Heart left ventricle (tissue), 16 donors: ENCODE measurements at regions not wholly inside any gene's neighbourhood (a gene's known extent, or its start where the extent isn't known, plus 50 kb on each side); places are given as distances from the start of the nearest gene placed in this dataset.
A peak's percentile ranks its signal among the peaks of the same experiment; 100 is the strongest.

Source experiments
- ATAC-seq, 4 donors: fragments of 200-7000 bp; cut with Tn5 transposase; one replicate each; pipeline ENCODE4 v1.9.1; 2020 to 2022; ENCODE audit warnings: moderate library complexity in 4 of 4, mild to moderate bottlenecking in 3 of 4, moderate number of reproducible peaks in 1 of 4
- DNase-seq, 5 donors: peaks; one replicate each; pipeline ENCODE4 v3.0.0-alpha.2; 2020
- H3K27ac ChIP-seq, 12 donors: fragments of 200-600 bp; sonication (generic) in 4 of 12; one replicate each; pipeline versions ENCODE4 v1.5.0 to v1.8.0; 2016 to 2022; ENCODE audit warnings: mild to moderate bottlenecking in 2 of 12
- H3K27me3 ChIP-seq, 9 donors: fragments of 200-600 bp; sonication (generic) in 2 of 9; one replicate each; pipeline versions ENCODE4 v1.5.1 to v1.8.0; 2016 to 2022; ENCODE audit warnings: mild to moderate bottlenecking in 3 of 9
- H3K36me3 ChIP-seq, 9 donors: fragments of 200-600 bp; sonication (generic) in 2 of 9; one replicate each; pipeline versions ENCODE4 v1.5.0 to v1.8.0; 2018 to 2022; ENCODE audit warnings: mild to moderate bottlenecking in 2 of 9
- H3K4me1 ChIP-seq, 12 donors: fragments of 200-600 bp; sonication (generic) in 4 of 12; one replicate each; pipeline versions ENCODE4 v1.5.0 to v1.8.0; 2016 to 2022; ENCODE audit warnings: mild to moderate bottlenecking in 3 of 12
- H3K4me3 ChIP-seq, 12 donors: fragments of 200-600 bp; sonication (generic) in 4 of 12; one replicate each; pipeline versions ENCODE4 v1.5.0 to v1.8.0; 2017 to 2022; ENCODE audit warnings: mild to moderate bottlenecking in 9 of 12, moderate library complexity in 4 of 12
- H3K9me3 ChIP-seq, 12 donors: fragments of 200-600 bp; sonication (generic) in 4 of 12; one replicate each; pipeline versions ENCODE4 v1.5.0 to v1.8.0; 2016 to 2022; ENCODE audit warnings: mild to moderate bottlenecking in 1 of 12
- CTCF ChIP-seq, 12 donors: fragments of 200-600 bp; sonication (generic) in 4 of 12; IDR thresholded peaks; one replicate each; pipeline versions ENCODE4 v1.5.0 to v1.8.0; 2018 to 2022; ENCODE audit warnings: antibody characterized with exemption in 12 of 12, mild to moderate bottlenecking in 5 of 12
- POLR2A ChIP-seq, 2 donors: fragments of 450-650 bp; IDR thresholded peaks; one replicate each; pipeline ENCODE4 v1.6.1; 2017; ENCODE audit warnings: antibody characterized with exemption in 2 of 2, mild to moderate bottlenecking in 2 of 2, moderate library complexity in 2 of 2
- WGBS, 4 donors: extraction: QIAGEN DNeasy Blood & Tissue Kit in 2 of 4; methylation state at CpG; one replicate each; pipeline versions ENCODE4 v1.1.5 to v1.1.7; 2013 to 2018; 5-methylcytosine and 5-hydroxymethylcytosine counted together
- intact Hi-C, 10 donors: fragments of 100-400 bp; cut with DNase I; formaldehyde crosslinking; loops; one replicate each; pipeline versions ENCODE4 v1.11.1 to v1.14.2; 2022
- donor health status: ischemic (EF 13 %, LVEDD 7.1; RV severe dilation, severe dysfunction).
- donor health status: healthy with polysubstance abuse.
- donor health status: DM: no; HTN: yes; CAD: no.
- donor health status: DM: no; HTN: no; CAD: no.
- donor health status: ischemic (EF 25% LVEDD 6.9; RV normal size, moderate dysfunction).
- donor health status: ischemic (EF 25% LVEDD 5.7; RV mildly dilated, moderate dysfunction).
- donor health status: healthy.
- donor health status: DM: yes; HTN: yes; CAD: no.
- donor health status: ischemic (EF 35%, LVEDD 5.7; RV mildly dilated, moderate dysfunction).
- donor health status: nonischemic (EF 11% LVEDD 7.7; RV severe dilation, severe dysfunction).
- donor health status: DM: yes; HTN: yes; CAD: no.
- donor health status: PGD.
- donor health status: ischemic (EF 29% LVEDD 5.4; RV normal size, mild dysfunction).
- donor health status: nonischemic (EF 23%, LVEDD 6.1; RV moderate dilation, normal function).

GRCh38 chr1:192887426-192887825 is 78.6 kb downstream of the RGS2 start:
- H3K36me3 ChIP-seq: no peaks in the 10 kb centered on the region
- no peaks in the 10 kb centered on the region for H3K9me3 ChIP-seq
- TF ChIP-seq CTCF (IDR thresholded peaks at IDR 0.05) (no peak), POLR2A (IDR thresholded peaks at IDR 0.05) (no peak)
- no peak overlapping the region for H3K27ac ChIP-seq
- DNase-seq: no peak
- 74 to 85% (median 78%) methylated on average over 4 of the region's 4 CpGs for WGBS, 4 donors
- intact Hi-C loops: no loop called here
- no peak for ATAC-seq
- H3K4me1 ChIP-seq: peaks cover 0 to 4% (median 0%) of the 10 kb centered on the region in 12 donors
- H3K4me3 ChIP-seq: no peak overlapping the region
- no peaks in the 10 kb centered on the region for H3K27me3 ChIP-seq

GRCh38 chr1:192888574-192888973 is 79.7 kb downstream of the RGS2 start:
- DNase-seq: no peak
- ATAC-seq: no peak
- Histone ChIP-seq H3K4me1 (peaks cover 0 to 4% (median 0%) of the 10 kb centered on the region in 12 donors), H3K36me3 (no peaks in the 10 kb centered on the region), H3K4me3 (no peak overlapping the region), H3K9me3 (no peaks in the 10 kb centered on the region), H3K27ac (peak overlapping the region in 1 of 12 donors; percentile 28), H3K27me3 (no peaks in the 10 kb centered on the region)
- TF ChIP-seq CTCF (IDR thresholded peaks at IDR 0.05): no peak
- no peak for TF ChIP-seq POLR2A (IDR thresholded peaks at IDR 0.05)
- 63 to 77% (median 65%) methylated on average over 3 of the region's 3 CpGs for WGBS, 4 donors
- intact Hi-C loops: no loop called here

- TF ChIP-seq POLR2A (IDR thresholded peaks at IDR 0.05) (no peak), CTCF (IDR thresholded peaks at IDR 0.05) (no peak)
- Histone ChIP-seq H3K4me3 (no peak overlapping the region), H3K4me1 (peaks cover 0 to 4% (median 0%) of the 10 kb centered on the region in 12 donors), H3K27ac (peak overlapping the region in 1 of 12 donors; percentile 28), H3K36me3 (no peaks in the 10 kb centered on the region), H3K9me3 (no peaks in the 10 kb centered on the region), H3K27me3 (no peaks in the 10 kb centered on the region)
- WGBS, 4 donors: 90 to 93% (median 91%) methylated on average over 4 of the region's 4 CpGs
- intact Hi-C loops: no loop called here
- DNase-seq (no peak), ATAC-seq (no peak)
Measured at GRCh38 chr1:192889082-192889481, 80.2 kb downstream of the RGS2 start.

- H3K4me1 ChIP-seq: peaks cover 0 to 4% (median 0%) of the 10 kb centered on the region in 12 donors
- H3K4me3 ChIP-seq: no peak overlapping the region
- no peaks in the 10 kb centered on the region for H3K9me3 ChIP-seq
- DNase-seq: no peak
- TF ChIP-seq POLR2A (IDR thresholded peaks at IDR 0.05) (no peak), CTCF (IDR thresholded peaks at IDR 0.05) (no peak)
- no peaks in the 10 kb centered on the region for H3K27me3 ChIP-seq
- no peaks in the 10 kb centered on the region for H3K36me3 ChIP-seq
- ATAC-seq: no peak
- 88 to 95% (median 92%) methylated on average over 3 of the region's 3 CpGs for WGBS, 4 donors
- H3K27ac ChIP-seq: peak overlapping the region in 1 of 12 donors; percentile 64
- intact Hi-C loops: no loop called here
Measured at GRCh38 chr1:192890134-192890533, 81.3 kb downstream of the RGS2 start.
